ENCODE measurements at regions not wholly inside any gene's neighbourhood (a gene's known extent, or its start where the extent isn't known, plus 50 kb on each side); places are given as distances from the start of the nearest gene placed in this dataset.

DNA sequence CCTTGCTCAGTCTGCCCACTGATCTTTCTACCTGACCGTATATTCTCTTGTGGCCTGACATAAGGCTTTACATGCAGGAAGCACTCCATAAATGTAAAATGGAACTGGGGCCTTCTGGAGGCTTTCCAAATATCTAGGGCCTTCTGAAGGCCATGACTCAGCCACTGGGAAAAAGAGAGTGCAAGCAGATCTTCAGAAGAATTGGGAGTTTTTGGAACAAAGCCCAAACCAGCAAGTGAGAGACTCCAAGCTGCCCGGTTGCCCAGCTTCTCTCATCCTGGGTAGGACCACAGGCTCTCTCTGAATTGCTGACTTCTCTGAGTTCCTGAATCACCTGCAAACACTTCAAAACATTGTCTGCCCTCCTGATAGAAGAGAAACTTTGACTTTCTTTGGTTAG, 107.9 kb upstream of the BMAL1 start:
- Histone ChIP-seq H3K9me3 (no peaks in the 10 kb centered on the region), H3K4me1 (no peaks in the 10 kb centered on the region), H3K27ac (no peak overlapping the region), H3K4me3 (no peak overlapping the region), H3K27me3 (no peaks in the 10 kb centered on the region), H3K36me3 (no peaks in the 10 kb centered on the region)
- ATAC-seq, result peak; percentile 73
- DNase-seq, result no peak
- intact Hi-C loops (cut with DNase I), result no loop called here
- TF ChIP-seq, protein P1, sequence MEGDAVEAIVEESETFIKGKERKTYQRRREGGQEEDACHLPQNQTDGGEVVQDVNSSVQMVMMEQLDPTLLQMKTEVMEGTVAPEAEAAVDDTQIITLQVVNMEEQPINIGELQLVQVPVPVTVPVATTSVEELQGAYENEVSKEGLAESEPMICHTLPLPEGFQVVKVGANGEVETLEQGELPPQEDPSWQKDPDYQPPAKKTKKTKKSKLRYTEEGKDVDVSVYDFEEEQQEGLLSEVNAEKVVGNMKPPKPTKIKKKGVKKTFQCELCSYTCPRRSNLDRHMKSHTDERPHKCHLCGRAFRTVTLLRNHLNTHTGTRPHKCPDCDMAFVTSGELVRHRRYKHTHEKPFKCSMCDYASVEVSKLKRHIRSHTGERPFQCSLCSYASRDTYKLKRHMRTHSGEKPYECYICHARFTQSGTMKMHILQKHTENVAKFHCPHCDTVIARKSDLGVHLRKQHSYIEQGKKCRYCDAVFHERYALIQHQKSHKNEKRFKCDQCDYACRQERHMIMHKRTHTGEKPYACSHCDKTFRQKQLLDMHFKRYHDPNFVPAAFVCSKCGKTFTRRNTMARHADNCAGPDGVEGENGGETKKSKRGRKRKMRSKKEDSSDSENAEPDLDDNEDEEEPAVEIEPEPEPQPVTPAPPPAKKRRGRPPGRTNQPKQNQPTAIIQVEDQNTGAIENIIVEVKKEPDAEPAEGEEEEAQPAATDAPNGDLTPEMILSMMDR (IDR thresholded peaks at IDR 0.05), result no peak

DNA sequence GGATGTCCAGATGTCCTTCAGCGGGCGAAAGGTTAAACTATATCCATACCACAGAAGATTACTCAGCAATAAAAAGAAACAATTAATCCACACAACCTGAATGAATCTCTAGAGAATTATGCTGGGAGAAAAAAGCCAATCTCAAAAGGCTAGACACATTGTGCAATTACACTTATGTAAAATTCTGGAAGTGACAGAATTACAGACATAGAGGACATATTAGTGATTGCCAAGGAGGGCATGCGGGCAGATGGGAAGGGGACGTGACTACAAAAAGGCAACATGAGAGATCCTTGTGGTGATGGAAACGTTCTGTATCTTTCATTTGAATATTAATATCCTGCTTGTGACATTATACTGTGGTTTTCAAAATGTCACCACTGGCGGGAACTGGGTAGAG, 103.5 kb upstream of the BMAL1 start:
- no peak overlapping the region for H3K27ac ChIP-seq
- H3K4me3 ChIP-seq, result no peak overlapping the region
- H3K9me3 ChIP-seq, result no peaks in the 10 kb centered on the region
- H3K27me3 ChIP-seq, result no peaks in the 10 kb centered on the region
- ATAC-seq, result no peak
- no peaks in the 10 kb centered on the region for H3K36me3 ChIP-seq
- DNase-seq, result no peak
- TF ChIP-seq, protein P1 (IDR thresholded peaks at IDR 0.05), result no peak
- H3K4me1 ChIP-seq, result no peaks in the 10 kb centered on the region
- intact Hi-C loops (cut with DNase I), result no loop called here

DNA sequence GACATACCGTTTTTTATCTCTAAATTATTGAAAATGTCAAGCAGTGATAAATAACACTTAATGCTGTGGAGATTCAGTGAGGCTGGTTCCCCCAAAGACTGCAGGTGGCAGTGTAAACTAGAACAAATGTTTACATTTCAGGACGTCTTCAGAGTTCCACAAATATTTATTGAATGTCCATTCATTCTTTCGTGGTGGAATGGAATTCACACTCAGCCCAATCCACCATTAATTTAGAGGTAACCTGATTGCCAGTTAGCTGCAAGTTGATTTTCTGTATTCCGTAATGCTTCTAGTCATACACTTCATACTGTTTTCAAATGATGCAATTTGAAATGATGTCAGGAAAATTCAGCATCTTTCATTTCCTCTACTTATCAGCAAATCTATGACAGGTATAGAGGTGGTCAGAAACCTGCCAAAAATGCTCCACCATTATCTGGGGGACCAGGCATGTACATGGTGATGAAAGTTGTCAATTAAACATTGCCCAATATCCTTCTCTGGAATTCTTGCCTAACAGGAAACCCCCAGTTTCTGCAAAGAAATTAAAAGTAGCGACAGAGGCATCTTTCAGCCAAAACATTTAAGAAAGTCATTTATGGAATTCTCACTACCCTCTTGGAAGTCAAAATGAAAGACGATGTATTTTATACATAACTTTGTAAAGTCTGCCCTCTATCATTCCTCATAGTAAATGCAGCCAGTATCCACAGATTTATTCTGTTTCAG, 94.3 kb upstream of the BMAL1 start:
- H3K4me1 ChIP-seq, result peaks cover 9 to 10% of the 10 kb centered on the region in 2 donors
- H3K4me3 ChIP-seq, result no peak overlapping the region
- H3K9me3 ChIP-seq, result peaks cover 0 to 9% of the 10 kb centered on the region in 2 donors
- no peaks in the 10 kb centered on the region for H3K36me3 ChIP-seq
- intact Hi-C loops (cut with DNase I), result no loop called here
- DNase-seq, result peak in 2 of 4 donors; percentile 28 to 40
- H3K27me3 ChIP-seq, result no peaks in the 10 kb centered on the region
- TF ChIP-seq, protein P1 (IDR thresholded peaks at IDR 0.05), result peak; percentile 18 to 24
- ATAC-seq, result peak; percentile 83
- H3K27ac ChIP-seq, result no peak overlapping the region

DNA sequence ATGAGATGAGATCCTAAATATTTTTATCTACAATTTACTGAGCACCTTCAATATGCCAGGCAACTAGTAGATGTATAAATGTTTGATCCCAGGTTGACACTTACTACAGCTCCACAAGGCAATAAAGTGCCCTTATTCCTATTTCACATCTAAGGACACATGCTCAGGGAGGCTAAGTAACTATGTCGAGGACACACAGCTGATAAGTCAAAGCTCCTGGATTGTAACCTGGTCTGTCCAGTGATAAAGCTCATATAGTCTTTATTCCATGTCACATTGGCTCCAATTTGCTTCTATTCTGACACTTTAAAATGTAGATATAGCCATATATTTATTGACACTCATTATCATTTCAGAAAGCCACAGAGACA, 93.8 kb upstream of the BMAL1 start:
- peaks cover 9 to 10% of the 10 kb centered on the region in 2 donors for H3K4me1 ChIP-seq
- peak; percentile 17 for ATAC-seq
- no peaks in the 10 kb centered on the region for H3K27me3 ChIP-seq
- H3K27ac ChIP-seq, result no peak overlapping the region
- H3K4me3 ChIP-seq, result no peak overlapping the region
- TF ChIP-seq, protein P1 (IDR thresholded peaks at IDR 0.05), result no peak
- peaks cover 0 to 9% of the 10 kb centered on the region in 2 donors for H3K9me3 ChIP-seq
- DNase-seq, result no peak
- H3K36me3 ChIP-seq, result no peaks in the 10 kb centered on the region
- intact Hi-C loops (cut with DNase I), result no loop called here

DNA sequence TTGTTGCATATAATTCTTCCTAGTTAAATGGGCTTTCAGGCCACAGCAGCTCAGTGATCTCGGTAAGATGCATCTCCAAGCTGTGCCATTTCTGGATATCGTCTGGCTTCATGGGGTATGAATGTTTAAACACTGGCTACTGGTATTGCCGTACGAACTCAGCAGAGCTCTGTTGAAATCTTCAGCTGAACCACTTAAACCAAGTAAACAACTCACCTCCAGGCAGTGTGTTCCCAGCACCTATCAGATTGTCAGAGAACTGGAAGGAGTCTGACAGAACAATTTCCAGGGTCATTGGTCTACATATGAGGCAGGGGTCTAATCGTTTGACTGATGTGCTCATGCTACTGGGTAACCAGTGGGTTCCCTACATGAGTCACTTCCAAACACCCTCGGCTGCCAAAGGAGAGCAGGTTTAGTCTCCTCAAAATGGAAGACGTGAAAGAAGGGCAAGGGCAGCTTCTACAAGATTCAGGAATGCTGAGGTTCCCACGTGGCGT, 93.2 kb upstream of the BMAL1 start:
- ATAC-seq (peak; percentile 92), DNase-seq (no peak)
- H3K9me3 ChIP-seq, result peaks cover 0 to 9% of the 10 kb centered on the region in 2 donors
- H3K27me3 ChIP-seq, result no peaks in the 10 kb centered on the region
- TF ChIP-seq, protein P1 (IDR thresholded peaks at IDR 0.05), result no peak
- no peak overlapping the region for H3K27ac ChIP-seq
- H3K36me3 ChIP-seq, result no peaks in the 10 kb centered on the region
- peaks cover 9 to 10% of the 10 kb centered on the region in 2 donors for H3K4me1 ChIP-seq
- intact Hi-C loops (cut with DNase I), result no loop called here
- H3K4me3 ChIP-seq, result no peak overlapping the region

Measured in left lung (tissue), 4 donors.